GM19397 (cell line): ENCODE measurements at regions not wholly inside any gene's neighbourhood (a gene's known extent, or its start where the extent isn't known, plus 50 kb on each side); places are given as distances from the start of the nearest gene placed in this dataset.

Experiments
- ATAC-seq: cut with Tn5 transposase; IDR thresholded peaks from one replicate; pipeline ENCODE4 v1.9.1; 2021; ENCODE audit warnings: mild to moderate bottlenecking, moderate library complexity; ENCODE audit not compliant: unreplicated experiment

- no peak for ATAC-seq
Observed at GRCh38 chr12:63266988-63267387, 116.0 kb upstream of the AVPR1A start.

- ATAC-seq: no peak
Observed at GRCh38 chr12:63264629-63265028, 113.6 kb upstream of the AVPR1A start.

GRCh38 chr12:63250486-63250885 is 99.5 kb upstream of the AVPR1A start:
- no peak for ATAC-seq

- no peak for ATAC-seq
Observed at GRCh38 chr12:63238892-63239291, 87.9 kb upstream of the AVPR1A start.

- ATAC-seq: no peak
Observed at GRCh38 chr12:63232896-63233295, 81.9 kb upstream of the AVPR1A start.

GRCh38 chr12:63228853-63229252 is 77.9 kb upstream of the AVPR1A start:
- ATAC-seq: no peak

- ATAC-seq: no peak
Observed at GRCh38 chr12:63226792-63227463, 75.9 kb upstream of the AVPR1A start.

GRCh38 chr12:63224396-63224795 is 73.4 kb upstream of the AVPR1A start:
- no peak for ATAC-seq

GRCh38 chr12:63223128-63223527 is 72.1 kb upstream of the AVPR1A start:
- ATAC-seq: no peak

- no peak for ATAC-seq
Observed at GRCh38 chr12:63222582-63222981, 71.6 kb upstream of the AVPR1A start.

GRCh38 chr12:63220921-63221320 is 69.9 kb upstream of the AVPR1A start:
- ATAC-seq: no peak

- no peak for ATAC-seq
Observed at GRCh38 chr12:63212316-63212715, 61.3 kb upstream of the AVPR1A start.

- no peak for ATAC-seq
Observed at GRCh38 chr12:63208956-63209355, 58.0 kb upstream of the AVPR1A start.

GRCh38 chr12:63206909-63207308 is 55.9 kb upstream of the AVPR1A start:
- ATAC-seq: no peak

GRCh38 chr12:63206494-63206893 is 55.5 kb upstream of the AVPR1A start:
- no peak for ATAC-seq
